ENCODE measurements at regions not wholly inside any gene's neighbourhood (a gene's known extent, or its start where the extent isn't known, plus 50 kb on each side); places are given as distances from the start of the nearest gene placed in this dataset.

DNA sequence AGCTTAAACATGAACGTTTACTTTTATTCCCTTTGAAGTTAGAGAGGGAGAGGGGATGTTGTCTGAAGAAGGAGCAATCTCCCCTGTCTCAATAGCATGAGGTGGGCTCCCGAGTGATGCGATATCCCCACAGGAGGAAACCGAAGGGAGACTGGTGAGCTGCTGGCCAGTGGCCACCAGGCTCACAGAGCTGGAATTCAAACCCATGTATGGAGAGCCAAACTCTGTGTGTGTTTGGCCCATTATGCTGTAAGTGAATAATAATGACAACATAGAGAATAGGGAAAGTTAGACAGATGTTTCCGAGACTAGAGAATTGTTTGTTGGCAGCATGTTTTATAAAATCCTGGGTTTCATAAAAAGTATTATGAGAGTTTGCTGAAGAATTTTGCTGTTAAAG, 66.1 kb upstream of the CLNK start:
- intact Hi-C loops (cut with micrococcal nuclease), result no loop called here
- Mint-ChIP-seq H3K27ac (no peak overlapping the region), H3K4me3 (no peak overlapping the region), H3K9me3 (no peaks in the 10 kb centered on the region), H3K4me1 (ENCODE audit: low read depth) (no peaks in the 10 kb centered on the region), H3K27me3 (ENCODE audit: low read depth) (no peaks in the 10 kb centered on the region), H3K36me3 (ENCODE audit: low read depth) (no peaks in the 10 kb centered on the region)
- CTCF ChIA-PET, result no interaction called here
- no peak for DNase-seq

DNA sequence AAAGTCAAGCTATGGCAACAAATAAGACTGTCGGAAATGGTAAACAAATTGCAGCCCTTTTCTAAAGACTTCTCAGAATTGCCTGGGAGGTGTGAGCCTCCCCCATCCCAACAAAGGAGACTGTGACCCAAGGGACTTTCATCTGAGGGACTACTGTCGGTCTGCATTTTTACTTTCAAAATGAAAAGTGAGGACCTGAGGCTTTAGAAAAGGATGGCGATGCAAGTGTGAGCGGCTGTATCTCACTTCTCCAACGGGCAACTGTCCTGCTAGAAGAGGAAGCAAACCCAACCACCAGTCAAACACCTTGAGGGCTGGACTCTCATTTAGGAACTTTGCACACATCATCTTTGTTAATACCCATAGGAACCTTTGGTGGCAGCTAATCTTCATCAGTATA, 62.6 kb upstream of the CLNK start:
- no peak for DNase-seq
- Mint-ChIP-seq H3K4me1 (ENCODE audit: low read depth) (no peaks in the 10 kb centered on the region), H3K4me3 (no peak overlapping the region), H3K9me3 (no peaks in the 10 kb centered on the region), H3K27ac (no peak overlapping the region), H3K36me3 (ENCODE audit: low read depth) (no peaks in the 10 kb centered on the region), H3K27me3 (ENCODE audit: low read depth) (no peaks in the 10 kb centered on the region)
- intact Hi-C loops (cut with micrococcal nuclease), result no loop called here
- CTCF ChIA-PET, result no interaction called here

DNA sequence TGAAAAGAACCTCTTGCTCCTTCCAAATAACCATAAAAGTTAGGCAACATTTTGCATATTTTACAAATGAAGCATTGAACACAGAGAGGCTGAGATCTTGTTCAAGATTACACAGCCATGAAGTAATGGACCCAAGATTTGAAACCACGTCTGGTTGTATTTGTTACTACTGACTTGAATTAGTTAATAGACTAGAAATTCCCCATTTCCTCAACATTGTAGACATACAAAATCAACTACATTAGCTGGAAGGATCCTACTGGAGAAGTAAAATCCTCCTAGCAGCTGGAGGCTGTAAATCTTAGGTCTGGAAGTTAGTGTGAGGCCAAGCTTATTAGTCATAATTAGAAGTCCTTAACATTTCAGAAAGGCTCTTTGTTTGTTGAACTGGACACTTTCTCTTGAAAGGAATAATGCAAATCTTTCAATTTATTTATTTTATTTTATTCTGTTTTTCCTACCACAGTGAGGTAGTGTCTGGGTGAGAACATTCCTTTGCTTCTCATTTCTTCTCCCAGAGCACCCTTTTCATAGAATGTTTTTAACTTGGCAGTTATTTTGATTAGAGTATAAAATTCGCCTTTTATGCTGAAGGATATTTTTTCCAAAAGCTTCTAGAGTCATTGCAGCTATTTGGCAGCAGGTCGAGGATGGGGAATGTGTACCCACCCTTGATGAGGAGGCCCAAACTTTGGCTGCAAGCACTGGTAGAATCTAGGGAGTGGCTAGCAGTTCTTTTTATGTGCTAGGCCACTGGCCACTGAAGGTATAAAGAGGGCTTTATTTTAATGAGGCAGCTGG, 62.0 kb upstream of the CLNK start:
- CTCF ChIA-PET, result no interaction called here
- H3K27me3 Mint-ChIP-seq (ENCODE audit: low read depth), result no peaks in the 10 kb centered on the region
- H3K27ac Mint-ChIP-seq, result no peak overlapping the region
- intact Hi-C loops (cut with micrococcal nuclease), result no loop called here
- no peaks in the 10 kb centered on the region for H3K9me3 Mint-ChIP-seq
- no peak for DNase-seq
- H3K4me3 Mint-ChIP-seq, result no peak overlapping the region
- no peaks in the 10 kb centered on the region for H3K36me3 Mint-ChIP-seq (ENCODE audit: low read depth)
- no peaks in the 10 kb centered on the region for H3K4me1 Mint-ChIP-seq (ENCODE audit: low read depth)

DNA sequence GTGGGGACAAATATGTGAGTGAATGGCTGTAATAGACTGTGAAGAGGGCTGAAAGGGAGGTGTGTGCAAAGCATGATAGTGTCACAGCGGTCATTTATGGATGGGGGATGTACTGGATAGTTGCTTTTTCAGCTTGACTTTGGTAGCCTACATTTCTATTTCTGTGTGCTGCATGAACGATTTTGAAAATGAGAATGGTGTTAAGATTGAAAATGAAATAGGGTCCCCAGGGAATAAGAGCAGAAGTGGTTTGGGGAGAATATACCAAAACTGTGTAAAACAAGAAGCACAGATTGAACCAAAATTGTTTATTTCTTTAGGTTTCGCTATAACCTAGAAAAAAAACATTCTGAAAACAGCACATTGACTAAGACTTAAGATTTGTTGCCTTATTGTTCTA, 58.8 kb upstream of the CLNK start:
- no peak for DNase-seq
- no peaks in the 10 kb centered on the region for H3K4me1 Mint-ChIP-seq (ENCODE audit: low read depth)
- no peak overlapping the region for H3K4me3 Mint-ChIP-seq
- intact Hi-C loops (cut with micrococcal nuclease), result no loop called here
- no peaks in the 10 kb centered on the region for H3K9me3 Mint-ChIP-seq
- CTCF ChIA-PET, result no interaction called here
- no peak overlapping the region for H3K27ac Mint-ChIP-seq
- H3K36me3 Mint-ChIP-seq (ENCODE audit: low read depth), result no peaks in the 10 kb centered on the region
- peaks cover 3% of the 10 kb centered on the region for H3K27me3 Mint-ChIP-seq (ENCODE audit: low read depth)

DNA sequence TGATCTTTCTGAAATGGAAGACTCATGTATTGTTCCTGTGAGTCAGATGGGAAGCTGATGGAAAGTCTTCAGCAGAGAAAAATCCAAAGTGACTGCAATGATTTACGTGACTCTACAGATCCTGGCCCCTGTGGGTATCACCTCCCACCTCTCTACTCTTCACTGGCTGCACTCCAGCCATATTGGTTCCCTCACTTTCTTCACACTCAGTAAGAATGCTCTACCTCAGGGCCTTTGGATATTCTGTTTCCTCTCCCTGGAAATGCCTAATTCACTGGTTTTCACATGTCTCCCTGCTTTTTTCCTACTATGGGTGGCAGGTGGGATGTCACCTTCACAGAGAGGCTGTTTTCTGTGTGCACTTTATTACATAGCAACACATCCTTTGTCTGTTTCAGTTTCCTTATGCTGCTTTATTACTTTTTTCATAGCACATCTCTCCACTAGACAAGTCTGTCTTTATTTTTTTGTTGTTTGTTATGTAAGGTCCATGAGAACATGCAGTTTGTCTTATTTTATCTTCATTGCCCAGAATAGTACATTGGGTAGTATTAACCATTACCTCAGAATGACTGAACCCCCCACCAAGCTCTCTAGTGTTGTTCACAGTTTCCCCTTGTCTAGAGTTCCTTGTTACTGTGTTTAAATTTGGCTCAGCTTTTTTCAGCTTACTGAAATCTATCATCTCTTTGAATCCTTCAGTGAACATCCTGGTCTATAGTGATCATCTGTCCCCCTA, 57.6 kb upstream of the CLNK start:
- no peak overlapping the region for H3K4me3 Mint-ChIP-seq
- intact Hi-C loops (cut with micrococcal nuclease), result no loop called here

DNA sequence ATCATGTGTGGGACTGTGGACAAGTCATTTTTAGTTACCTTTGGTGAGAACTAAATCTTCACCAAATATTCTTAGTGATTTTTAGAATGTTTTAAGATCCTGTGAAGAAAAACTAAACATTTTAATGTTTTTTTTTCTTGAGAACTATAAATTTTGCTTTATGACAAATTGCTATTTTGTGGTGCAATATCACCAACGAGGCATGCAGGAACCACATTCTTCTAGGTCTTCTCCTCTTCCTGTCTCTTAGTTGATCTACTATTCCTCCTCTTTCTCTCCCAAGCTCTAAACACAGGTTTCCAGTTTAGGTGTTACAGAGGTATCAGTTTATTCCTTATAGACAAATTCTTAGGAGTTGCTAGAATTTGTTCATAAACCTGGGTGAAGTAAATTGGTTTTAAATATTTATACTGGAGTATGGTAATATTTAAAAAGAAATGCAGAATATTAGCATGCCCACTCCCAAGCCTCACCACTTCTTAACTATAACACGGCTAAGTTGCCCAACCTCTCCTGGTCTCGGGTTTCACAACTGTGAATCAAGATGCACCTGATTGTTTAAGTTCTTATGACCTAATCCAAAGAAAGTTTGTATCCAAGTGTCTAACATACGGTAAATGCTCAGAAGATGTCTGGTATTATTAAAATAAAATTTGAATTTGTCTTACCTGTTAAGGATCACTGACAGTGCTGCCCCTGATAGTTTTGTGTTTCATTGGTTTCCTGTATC, 56.5 kb upstream of the CLNK start:
- H3K36me3 Mint-ChIP-seq (ENCODE audit: low read depth), result no peaks in the 10 kb centered on the region
- H3K4me3 Mint-ChIP-seq, result no peak overlapping the region
- H3K27ac Mint-ChIP-seq, result no peak overlapping the region
- CTCF ChIA-PET, result no interaction called here
- no peaks in the 10 kb centered on the region for H3K4me1 Mint-ChIP-seq (ENCODE audit: low read depth)
- H3K27me3 Mint-ChIP-seq (ENCODE audit: low read depth), result peaks cover 3% of the 10 kb centered on the region
- DNase-seq, result no peak
- intact Hi-C loops (cut with micrococcal nuclease), result no loop called here
- no peaks in the 10 kb centered on the region for H3K9me3 Mint-ChIP-seq

More for the DNA sequence above, 57.6 kb upstream of the CLNK start:
- DNase-seq, result no peak
- no peaks in the 10 kb centered on the region for H3K9me3 Mint-ChIP-seq
- no peaks in the 10 kb centered on the region for H3K36me3 Mint-ChIP-seq (ENCODE audit: low read depth)
- CTCF ChIA-PET, result no interaction called here
- H3K27me3 Mint-ChIP-seq (ENCODE audit: low read depth), result peaks cover 3% of the 10 kb centered on the region
- H3K27ac Mint-ChIP-seq, result no peak overlapping the region
- no peaks in the 10 kb centered on the region for H3K4me1 Mint-ChIP-seq (ENCODE audit: low read depth)

DNA sequence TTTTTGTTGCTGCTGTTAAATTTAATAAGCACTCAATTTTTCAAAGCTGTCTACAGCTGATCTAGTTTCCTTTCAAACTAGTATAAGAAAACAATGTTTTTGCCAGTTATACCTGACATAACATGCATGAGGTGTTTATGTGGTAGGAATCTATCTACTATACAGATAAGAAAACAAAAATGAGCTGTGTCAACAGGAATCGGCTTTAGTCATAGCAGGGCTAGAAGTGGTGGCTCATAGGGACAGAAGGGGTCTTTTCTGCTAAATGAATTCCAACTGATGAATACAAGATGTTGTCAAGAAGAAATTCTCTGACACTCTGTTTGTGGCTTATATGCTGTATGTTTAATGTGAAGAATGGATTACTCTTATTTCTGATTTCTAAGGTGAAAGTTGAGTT, 55.7 kb upstream of the CLNK start:
- H3K9me3 Mint-ChIP-seq, result no peaks in the 10 kb centered on the region
- no peak overlapping the region for H3K4me3 Mint-ChIP-seq
- intact Hi-C loops (cut with micrococcal nuclease), result no loop called here
- H3K27me3 Mint-ChIP-seq (ENCODE audit: low read depth), result peaks cover 3% of the 10 kb centered on the region
- DNase-seq, result no peak
- H3K27ac Mint-ChIP-seq, result no peak overlapping the region
- CTCF ChIA-PET, result no interaction called here
- H3K36me3 Mint-ChIP-seq (ENCODE audit: low read depth), result no peaks in the 10 kb centered on the region
- H3K4me1 Mint-ChIP-seq (ENCODE audit: low read depth), result no peaks in the 10 kb centered on the region

DNA sequence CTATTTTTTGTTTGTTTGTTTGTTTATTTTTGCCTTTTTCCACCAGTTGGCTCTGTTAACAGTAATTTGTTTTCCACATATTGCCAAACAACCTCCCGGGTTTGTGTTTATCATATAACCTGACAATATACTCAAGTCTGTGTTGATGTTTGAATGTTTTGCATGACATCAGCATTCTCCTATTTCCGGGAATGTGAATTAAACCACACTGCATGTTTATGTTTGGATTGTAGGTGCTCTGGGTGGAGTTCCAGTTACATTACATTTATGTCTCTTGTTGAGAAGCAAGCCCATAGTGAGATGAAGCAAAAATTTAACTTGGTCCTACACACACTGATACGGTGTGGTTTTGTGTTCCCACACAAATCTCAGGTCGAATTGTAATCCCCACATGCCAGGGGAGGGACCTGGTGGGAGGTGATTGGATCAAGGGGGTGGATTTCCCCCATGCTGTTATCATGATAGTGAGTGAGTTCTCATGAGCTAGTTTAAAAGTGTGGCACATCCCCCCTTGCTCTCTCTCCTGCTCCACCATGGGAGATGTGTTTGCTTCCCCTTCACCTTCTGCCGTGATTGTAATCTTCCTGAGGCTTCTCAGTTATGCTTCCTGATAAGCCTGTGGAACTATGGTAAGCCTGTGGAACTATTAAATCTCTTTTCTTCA, 54.4 kb upstream of the CLNK start:
- peaks cover 2% of the 10 kb centered on the region for H3K4me1 Mint-ChIP-seq (ENCODE audit: low read depth)
- H3K9me3 Mint-ChIP-seq, result no peaks in the 10 kb centered on the region
- H3K27me3 Mint-ChIP-seq (ENCODE audit: low read depth), result peaks cover 3% of the 10 kb centered on the region
- intact Hi-C loops (cut with micrococcal nuclease), result no loop called here
- H3K27ac Mint-ChIP-seq, result no peak overlapping the region
- no peak overlapping the region for H3K4me3 Mint-ChIP-seq
- CTCF ChIA-PET, result no interaction called here
- H3K36me3 Mint-ChIP-seq (ENCODE audit: low read depth), result no peaks in the 10 kb centered on the region
- DNase-seq, result no peak

DNA sequence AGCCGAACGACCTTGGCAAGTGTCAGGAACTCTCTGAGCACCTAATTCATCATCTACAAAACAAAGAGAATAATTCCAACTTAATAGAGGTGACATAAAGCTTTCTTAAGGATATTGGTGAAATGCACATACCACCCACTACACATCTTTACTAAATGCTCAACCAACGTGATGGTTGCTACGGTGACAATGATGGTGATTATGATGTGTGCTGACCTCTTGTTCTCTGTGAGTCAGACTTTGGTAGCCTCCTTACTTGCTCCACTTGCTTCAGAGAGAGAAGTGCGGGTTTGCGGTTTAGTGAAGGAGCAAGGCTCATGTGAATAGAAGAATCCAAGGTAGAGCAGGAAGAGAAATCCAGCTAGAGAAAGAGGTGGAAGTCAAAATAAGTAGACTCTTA, 52.8 kb upstream of the CLNK start:
- Mint-ChIP-seq H3K27me3 (ENCODE audit: low read depth) (peaks cover 3% of the 10 kb centered on the region), H3K9me3 (no peaks in the 10 kb centered on the region), H3K36me3 (ENCODE audit: low read depth) (no peaks in the 10 kb centered on the region), H3K4me3 (no peak overlapping the region), H3K27ac (no peak overlapping the region), H3K4me1 (ENCODE audit: low read depth) (peaks cover 9% of the 10 kb centered on the region)
- CTCF ChIA-PET, result no interaction called here
- no peak for DNase-seq
- intact Hi-C loops (cut with micrococcal nuclease), result no loop called here

DNA sequence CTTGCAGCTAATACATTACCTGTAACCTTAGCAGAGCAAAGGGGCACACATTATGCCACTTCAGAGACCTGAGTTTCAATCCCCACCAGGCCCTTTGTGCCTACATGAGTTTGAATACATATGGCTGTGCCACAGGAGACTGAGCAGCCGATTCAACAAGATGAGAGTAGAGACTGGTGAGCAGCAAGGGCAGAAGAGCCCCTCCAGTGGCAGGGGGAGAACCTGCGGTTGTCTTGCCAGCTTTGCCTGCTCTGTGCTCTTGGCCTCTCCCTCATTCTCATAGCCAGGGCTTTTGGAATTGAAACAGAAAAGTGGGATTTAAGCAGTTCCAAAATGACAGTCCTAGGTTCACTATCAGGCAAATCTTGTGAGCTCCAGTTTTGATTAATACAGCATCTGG, 52.3 kb upstream of the CLNK start:
- CTCF ChIA-PET, result no interaction called here
- H3K27me3 Mint-ChIP-seq (ENCODE audit: low read depth), result peaks cover 3% of the 10 kb centered on the region
- intact Hi-C loops (cut with micrococcal nuclease), result no loop called here
- H3K27ac Mint-ChIP-seq, result no peak overlapping the region
- H3K9me3 Mint-ChIP-seq, result no peaks in the 10 kb centered on the region
- no peak overlapping the region for H3K4me3 Mint-ChIP-seq
- peaks cover 12% of the 10 kb centered on the region for H3K4me1 Mint-ChIP-seq (ENCODE audit: low read depth)
- H3K36me3 Mint-ChIP-seq (ENCODE audit: low read depth), result no peaks in the 10 kb centered on the region
- DNase-seq, result no peak

DNA sequence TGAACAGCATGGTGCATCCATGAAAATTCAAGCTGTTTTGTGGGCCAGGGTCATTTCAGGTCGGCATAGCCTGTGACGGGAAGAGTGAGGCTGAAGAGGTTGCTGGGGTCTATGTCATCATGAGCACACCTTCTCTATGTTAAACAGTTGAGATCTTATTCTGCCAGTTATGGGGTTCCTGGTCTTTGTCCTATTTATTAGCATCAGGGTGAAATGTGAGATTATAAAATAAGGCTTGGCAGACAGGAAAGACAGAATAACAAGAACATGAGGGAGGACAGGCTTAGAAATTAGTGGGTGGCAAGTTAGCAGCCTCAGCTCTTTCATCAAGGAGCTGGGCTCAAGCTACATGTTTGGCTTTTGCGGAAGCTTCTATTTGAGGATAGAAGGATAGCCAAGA, 51.7 kb upstream of the CLNK start:
- Mint-ChIP-seq H3K9me3 (no peaks in the 10 kb centered on the region), H3K4me1 (ENCODE audit: low read depth) (peaks cover 18% of the 10 kb centered on the region), H3K27ac (no peak overlapping the region), H3K36me3 (ENCODE audit: low read depth) (no peaks in the 10 kb centered on the region), H3K27me3 (ENCODE audit: low read depth) (peaks cover 3% of the 10 kb centered on the region), H3K4me3 (no peak overlapping the region)
- DNase-seq, result no peak
- CTCF ChIA-PET, result no interaction called here
- intact Hi-C loops (cut with micrococcal nuclease), result no loop called here

DNA sequence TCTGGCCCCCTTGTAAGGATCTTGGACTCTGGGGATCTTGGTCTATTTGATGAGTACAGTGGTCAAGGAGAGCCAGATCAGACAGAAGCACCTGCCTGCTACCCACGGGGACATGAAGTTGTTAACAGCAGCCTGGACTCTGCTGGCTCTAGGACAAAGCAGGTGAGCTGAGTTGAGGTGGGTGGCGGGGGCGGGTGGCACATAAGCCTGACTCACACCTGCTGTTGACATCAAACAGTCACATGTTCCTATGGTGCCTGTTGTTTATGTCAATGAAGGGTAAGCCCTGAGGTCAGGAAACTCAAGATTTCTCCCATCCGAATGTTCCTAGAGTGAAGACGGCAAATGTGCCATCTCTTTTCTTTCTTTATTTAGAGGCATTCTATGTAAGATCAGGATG, 50.1 kb upstream of the CLNK start:
- H3K27ac Mint-ChIP-seq, result no peak overlapping the region
- intact Hi-C loops (cut with micrococcal nuclease), result loop anchor here (5.0 kb wide), 2 partner anchors 77 to 738 kb away; no protein-coding TSS in a partner anchor
- H3K4me3 Mint-ChIP-seq, result no peak overlapping the region
- H3K4me1 Mint-ChIP-seq (ENCODE audit: low read depth), result peaks cover 30% of the 10 kb centered on the region
- H3K9me3 Mint-ChIP-seq, result no peaks in the 10 kb centered on the region
- H3K27me3 Mint-ChIP-seq (ENCODE audit: low read depth), result no peaks in the 10 kb centered on the region
- CTCF ChIA-PET, result no interaction called here
- DNase-seq, result no peak
- H3K36me3 Mint-ChIP-seq (ENCODE audit: low read depth), result no peaks in the 10 kb centered on the region
